GM12874 (cell line): ENCODE measurements at regions not wholly inside any gene's neighbourhood (a gene's known extent, or its start where the extent isn't known, plus 50 kb on each side); places are given as distances from the start of the nearest gene placed in this dataset.

Source experiments
- CTCF ChIP-seq: IDR thresholded peaks from 2 replicates; pipeline ENCODE4 v1.5.1; 2011; ENCODE audit warnings: low read depth, mild to moderate bottlenecking, control low read depth, low read length, moderate library complexity; ENCODE audit not compliant: insufficient read depth

- TF ChIP-seq CTCF: no peak
Measured at GRCh38 chr2:153644955-153645354, 166.4 kb upstream of the RPRM start.

GRCh38 chr2:153645599-153645998 lies 167.0 kb upstream of the RPRM start:
- no peak for TF ChIP-seq CTCF

- TF ChIP-seq CTCF: no peak
Measured at GRCh38 chr2:153657651-153658050, 179.1 kb upstream of the RPRM start.

GRCh38 chr2:153661801-153662200 lies 183.2 kb upstream of the RPRM start:
- no peak for TF ChIP-seq CTCF

- no peak for TF ChIP-seq CTCF
Measured at GRCh38 chr2:153663371-153663770, 184.8 kb upstream of the RPRM start.

- TF ChIP-seq CTCF: no peak
Measured at GRCh38 chr2:153667475-153667874, 188.9 kb upstream of the RPRM start.

- TF ChIP-seq CTCF: no peak
Measured at GRCh38 chr2:153668923-153669322, 190.4 kb upstream of the RPRM start.

GRCh38 chr2:153710128-153710527 lies 161.6 kb upstream of the GALNT13 start:
- TF ChIP-seq CTCF: no peak
